ENCODE measurements at regions not wholly inside any gene's neighbourhood (a gene's known extent, or its start where the extent isn't known, plus 50 kb on each side); places are given as distances from the start of the nearest gene placed in this dataset.

DNA sequence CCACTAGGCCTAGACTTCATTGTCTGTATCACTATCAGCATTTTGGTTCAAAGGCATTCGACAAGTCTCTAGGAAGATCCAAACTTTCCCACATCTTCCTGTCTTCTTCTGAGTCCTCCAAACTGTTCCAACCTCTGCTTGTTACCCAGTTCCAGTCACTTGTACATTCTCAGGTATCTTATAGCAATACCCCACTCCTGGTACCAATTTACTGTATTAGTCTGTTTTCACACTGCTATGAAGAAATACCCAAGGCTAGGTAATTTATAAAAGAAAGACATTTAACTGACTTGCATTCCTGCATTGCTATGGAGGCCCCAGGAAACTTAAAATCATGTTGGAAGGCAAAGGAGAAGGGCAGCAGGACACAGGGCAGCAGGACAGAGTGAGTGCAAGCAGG is 293.9 kb downstream of the ARAP2 start:
- DNase-seq, result no peak
- Mint-ChIP-seq H3K4me1 (no peaks in the 10 kb centered on the region), H3K36me3 (no peaks in the 10 kb centered on the region), H3K4me3 (no peak overlapping the region), H3K27ac (no peak overlapping the region), H3K27me3 (peaks cover 0 to 2% of the 10 kb centered on the region in 2 donors), H3K9me3 (peaks cover 0 to 55% (median 19%) of the 10 kb centered on the region in 8 donors)
- ChIA-PET POLR2A (ENCODE audit: partially characterized antibody) (no interaction called here), CTCF (ENCODE audit: partially characterized antibody) (no interaction called here)
- intact Hi-C loops (cut with micrococcal nuclease), result no loop called here
- H3K36me3 ChIP-seq (ENCODE audit: insufficient read depth, low read length), result no peaks in the 10 kb centered on the region
- H3K4me1 ChIP-seq (ENCODE audit: insufficient read depth, low read length), result no peaks in the 10 kb centered on the region
- no peak overlapping the region for H3K27ac ChIP-seq (ENCODE audit: low read depth, low read length)
- no peaks in the 10 kb centered on the region for H3K9me3 ChIP-seq (ENCODE audit: control insufficient read depth in 1 of 2, low read length in 2 of 2)
- no peaks in the 10 kb centered on the region for H3K27me3 ChIP-seq (ENCODE audit: insufficient read depth, low read length)
- H3K4me3 ChIP-seq (ENCODE audit: low read length in 2 of 2), result no peak overlapping the region

DNA sequence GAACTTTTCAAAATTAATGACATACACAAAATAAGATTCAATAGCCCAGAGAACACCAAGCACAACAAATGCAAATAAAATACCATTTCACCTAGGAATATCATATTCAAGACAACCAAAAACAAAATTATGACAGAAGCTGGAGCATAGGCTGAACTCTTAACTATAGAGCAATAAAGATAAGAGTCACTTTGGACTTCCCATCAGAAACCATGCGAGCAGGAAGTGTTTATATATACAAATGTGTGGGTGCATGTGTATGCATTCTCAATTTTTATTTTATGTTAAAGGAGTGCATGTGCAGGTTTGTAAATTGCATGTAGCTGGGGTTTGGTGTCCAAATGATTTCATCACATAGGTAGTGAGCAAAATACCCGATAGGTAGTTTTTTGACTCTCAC is 291.6 kb downstream of the ARAP2 start:
- intact Hi-C loops (cut with micrococcal nuclease), result no loop called here
- peaks cover 2 to 72% (median 34%) of the 10 kb centered on the region in 8 donors for H3K9me3 Mint-ChIP-seq
- Histone ChIP-seq H3K4me3 (ENCODE audit: low read length in 2 of 2) (no peak overlapping the region), H3K27ac (ENCODE audit: low read depth, low read length) (no peak overlapping the region), H3K4me1 (ENCODE audit: insufficient read depth, low read length) (no peaks in the 10 kb centered on the region), H3K9me3 (ENCODE audit: control insufficient read depth in 1 of 2, low read length in 2 of 2) (no peaks in the 10 kb centered on the region), H3K27me3 (ENCODE audit: insufficient read depth, low read length) (no peaks in the 10 kb centered on the region), H3K36me3 (ENCODE audit: insufficient read depth, low read length) (no peaks in the 10 kb centered on the region)
- CTCF ChIA-PET (ENCODE audit: partially characterized antibody), result no interaction called here
- POLR2A ChIA-PET (ENCODE audit: partially characterized antibody), result interaction anchor here (0.7 kb wide), 1 partner anchor 179 kb away, joined by 3 read pairs; no protein-coding TSS in a partner anchor
- H3K27ac Mint-ChIP-seq, result no peak overlapping the region
- no peak for DNase-seq
- no peaks in the 10 kb centered on the region for H3K36me3 Mint-ChIP-seq
- H3K4me1 Mint-ChIP-seq, result no peaks in the 10 kb centered on the region
- no peak overlapping the region for H3K4me3 Mint-ChIP-seq
- H3K27me3 Mint-ChIP-seq, result peaks cover 0 to 2% of the 10 kb centered on the region in 2 donors

DNA sequence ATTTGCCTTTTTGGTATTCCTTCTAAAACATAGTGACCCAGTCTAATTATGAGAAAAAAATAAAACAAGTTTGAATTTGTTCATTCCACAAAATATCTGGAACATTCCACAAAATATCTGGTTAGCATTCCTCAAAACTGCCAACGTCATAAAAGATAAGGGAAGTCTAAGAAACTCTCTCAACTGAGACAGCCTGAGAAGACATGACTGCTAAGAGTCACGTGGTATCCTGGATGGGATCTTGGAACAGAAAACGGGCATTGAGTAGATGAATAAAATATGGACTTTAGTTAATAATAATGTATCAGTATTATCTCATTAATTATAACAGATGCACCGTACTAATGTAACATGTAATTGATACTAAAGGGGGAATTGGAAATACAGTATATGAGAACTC is 280.9 kb downstream of the ARAP2 start:
- Histone ChIP-seq H3K27ac (ENCODE audit: low read depth, low read length) (no peak overlapping the region), H3K27me3 (ENCODE audit: insufficient read depth, low read length) (no peaks in the 10 kb centered on the region), H3K9me3 (ENCODE audit: control insufficient read depth in 1 of 2, low read length in 2 of 2) (no peaks in the 10 kb centered on the region), H3K4me1 (ENCODE audit: insufficient read depth, low read length) (no peaks in the 10 kb centered on the region), H3K36me3 (ENCODE audit: insufficient read depth, low read length) (no peaks in the 10 kb centered on the region), H3K4me3 (ENCODE audit: low read length in 2 of 2) (no peak overlapping the region)
- DNase-seq, result no peak
- Mint-ChIP-seq H3K27me3 (no peaks in the 10 kb centered on the region), H3K27ac (no peak overlapping the region), H3K4me3 (no peak overlapping the region), H3K36me3 (no peaks in the 10 kb centered on the region), H3K9me3 (peaks cover 0 to 3% (median 0%) of the 10 kb centered on the region in 8 donors), H3K4me1 (no peaks in the 10 kb centered on the region)
- ChIA-PET POLR2A (ENCODE audit: partially characterized antibody) (no interaction called here), CTCF (ENCODE audit: partially characterized antibody) (no interaction called here)
- intact Hi-C loops (cut with micrococcal nuclease), result no loop called here

DNA sequence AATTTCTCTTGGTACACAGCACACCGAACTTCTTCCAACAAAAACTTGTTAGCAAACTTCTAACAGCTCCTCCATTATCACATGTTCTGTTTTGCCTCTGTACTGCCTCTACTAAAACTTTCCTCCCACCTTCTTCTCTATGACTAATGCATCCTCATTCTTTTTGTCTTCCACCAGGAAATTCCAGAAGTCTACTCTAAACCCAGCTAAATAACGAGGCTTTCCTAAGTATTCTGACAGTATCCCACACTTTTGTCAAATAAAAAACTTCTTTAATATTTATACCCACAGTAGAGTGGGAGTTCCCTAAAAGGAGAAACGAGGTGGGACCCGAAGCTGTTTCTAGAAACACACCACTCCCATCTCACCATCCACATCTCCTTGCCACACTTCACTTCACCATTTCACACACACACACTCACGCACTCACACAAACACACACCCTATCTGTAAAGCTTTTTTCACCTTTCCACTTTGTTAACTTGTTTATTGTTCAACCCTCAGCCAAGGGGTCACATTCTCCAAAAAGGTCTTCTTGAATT is 280.3 kb downstream of the ARAP2 start:
- Histone ChIP-seq H3K27me3 (ENCODE audit: insufficient read depth, low read length) (no peaks in the 10 kb centered on the region), H3K9me3 (ENCODE audit: control insufficient read depth in 1 of 2, low read length in 2 of 2) (no peaks in the 10 kb centered on the region), H3K27ac (ENCODE audit: low read depth, low read length) (no peak overlapping the region), H3K4me3 (ENCODE audit: low read length in 2 of 2) (no peak overlapping the region), H3K36me3 (ENCODE audit: insufficient read depth, low read length) (no peaks in the 10 kb centered on the region), H3K4me1 (ENCODE audit: insufficient read depth, low read length) (no peaks in the 10 kb centered on the region)
- ChIA-PET CTCF (ENCODE audit: partially characterized antibody) (no interaction called here), POLR2A (ENCODE audit: partially characterized antibody) (no interaction called here)
- peak overlapping the region in 1 of 7 donors; percentile 22 for H3K27ac Mint-ChIP-seq
- no peaks in the 10 kb centered on the region for H3K36me3 Mint-ChIP-seq
- H3K27me3 Mint-ChIP-seq, result no peaks in the 10 kb centered on the region
- peaks cover 0 to 1% (median 0%) of the 10 kb centered on the region in 4 donors for H3K4me1 Mint-ChIP-seq
- no peak for DNase-seq
- H3K4me3 Mint-ChIP-seq, result no peak overlapping the region
- peaks cover 0 to 2% (median 0%) of the 10 kb centered on the region in 8 donors for H3K9me3 Mint-ChIP-seq
- intact Hi-C loops (cut with micrococcal nuclease), result no loop called here

DNA sequence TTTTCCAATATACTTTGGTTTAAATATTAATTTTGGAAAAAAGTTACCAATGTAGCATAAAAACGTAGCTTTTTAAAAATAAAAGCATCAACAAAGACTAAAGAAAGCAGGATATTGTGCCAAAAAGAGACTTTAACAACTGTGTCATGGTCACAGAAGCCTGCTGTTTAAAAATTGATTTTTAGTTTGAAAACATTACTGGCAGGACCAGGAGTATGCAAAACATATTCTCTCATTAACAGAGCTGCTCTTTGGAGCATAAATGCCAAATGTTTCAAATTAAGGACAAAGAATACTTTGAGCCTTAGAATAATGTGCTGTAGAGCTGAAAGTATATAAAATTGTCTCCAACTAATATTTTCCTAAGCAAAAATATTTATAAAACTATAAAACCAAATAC is 279.0 kb downstream of the ARAP2 start:
- H3K9me3 ChIP-seq (ENCODE audit: control insufficient read depth in 1 of 2, low read length in 2 of 2), result no peaks in the 10 kb centered on the region
- Mint-ChIP-seq H3K4me1 (peaks cover 0 to 1% (median 0%) of the 10 kb centered on the region in 4 donors), H3K27ac (no peak overlapping the region), H3K27me3 (no peaks in the 10 kb centered on the region), H3K4me3 (no peak overlapping the region), H3K9me3 (no peaks in the 10 kb centered on the region), H3K36me3 (no peaks in the 10 kb centered on the region)
- CTCF ChIA-PET (ENCODE audit: partially characterized antibody), result no interaction called here
- POLR2A ChIA-PET (ENCODE audit: partially characterized antibody), result no interaction called here
- no peaks in the 10 kb centered on the region for H3K36me3 ChIP-seq (ENCODE audit: insufficient read depth, low read length)
- intact Hi-C loops (cut with micrococcal nuclease), result no loop called here
- DNase-seq, result no peak
- H3K4me3 ChIP-seq (ENCODE audit: low read length in 2 of 2), result no peak overlapping the region
- no peaks in the 10 kb centered on the region for H3K4me1 ChIP-seq (ENCODE audit: insufficient read depth, low read length)
- no peaks in the 10 kb centered on the region for H3K27me3 ChIP-seq (ENCODE audit: insufficient read depth, low read length)
- H3K27ac ChIP-seq (ENCODE audit: low read depth, low read length), result no peak overlapping the region

DNA sequence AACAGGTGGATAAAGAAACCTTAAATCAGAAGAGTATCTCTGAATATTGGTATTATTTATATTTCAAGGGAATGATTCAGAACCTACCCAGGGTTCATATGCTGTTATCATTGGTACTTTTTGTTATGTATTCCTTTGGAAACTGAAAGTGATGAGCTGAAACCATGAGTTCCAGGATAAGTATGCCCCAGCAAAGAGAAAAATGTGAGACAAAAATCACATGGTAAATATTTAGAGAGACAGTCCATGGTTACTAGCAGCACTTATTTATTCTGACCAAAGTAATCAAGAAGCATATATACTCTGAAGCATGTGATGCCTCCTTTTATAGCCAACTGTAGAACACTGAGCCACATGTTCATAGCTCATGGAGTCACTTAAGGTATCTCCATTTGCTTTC is 277.7 kb downstream of the ARAP2 start:
- Mint-ChIP-seq H3K4me1 (peaks cover 0 to 1% (median 0%) of the 10 kb centered on the region in 4 donors), H3K36me3 (no peaks in the 10 kb centered on the region), H3K27ac (no peak overlapping the region), H3K9me3 (no peaks in the 10 kb centered on the region), H3K4me3 (no peak overlapping the region), H3K27me3 (no peaks in the 10 kb centered on the region)
- intact Hi-C loops (cut with micrococcal nuclease), result no loop called here
- no peaks in the 10 kb centered on the region for H3K36me3 ChIP-seq (ENCODE audit: insufficient read depth, low read length)
- H3K27ac ChIP-seq (ENCODE audit: low read depth, low read length), result no peak overlapping the region
- POLR2A ChIA-PET (ENCODE audit: partially characterized antibody), result no interaction called here
- no peak overlapping the region for H3K4me3 ChIP-seq (ENCODE audit: low read length in 2 of 2)
- no peaks in the 10 kb centered on the region for H3K9me3 ChIP-seq (ENCODE audit: control insufficient read depth in 1 of 2, low read length in 2 of 2)
- no peaks in the 10 kb centered on the region for H3K4me1 ChIP-seq (ENCODE audit: insufficient read depth, low read length)
- no peaks in the 10 kb centered on the region for H3K27me3 ChIP-seq (ENCODE audit: insufficient read depth, low read length)
- no peak for DNase-seq
- CTCF ChIA-PET (ENCODE audit: partially characterized antibody), result no interaction called here

DNA sequence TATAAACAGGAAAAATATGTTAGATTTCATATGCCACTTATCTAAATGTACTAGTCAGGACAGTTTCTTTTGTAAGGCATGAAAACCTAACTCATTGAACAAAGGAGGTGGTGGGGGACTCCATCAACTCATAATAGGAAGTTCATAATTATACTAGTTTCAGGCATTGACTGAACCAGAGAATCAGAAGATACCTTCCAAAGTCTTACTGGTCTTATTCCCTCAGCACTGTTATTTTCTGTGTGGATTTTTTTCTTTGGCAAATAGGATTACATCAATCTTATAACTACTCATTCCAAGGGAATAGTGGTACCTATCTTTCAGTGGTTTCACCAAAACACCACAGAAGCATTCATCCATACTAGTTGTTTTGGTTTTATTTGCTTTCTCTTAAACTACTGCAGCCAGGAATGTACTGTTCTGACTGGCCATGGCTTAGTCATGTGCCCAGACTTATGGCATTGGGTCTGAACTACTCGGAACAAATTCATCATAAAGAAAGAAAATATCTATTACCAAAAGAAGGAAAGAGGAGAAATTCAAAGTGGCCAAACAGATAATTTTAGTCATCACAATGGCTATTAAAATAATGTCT is 273.9 kb downstream of the ARAP2 start:
- Mint-ChIP-seq H3K9me3 (peaks cover 0 to 2% (median 0%) of the 10 kb centered on the region in 8 donors), H3K27ac (no peak overlapping the region), H3K4me3 (no peak overlapping the region), H3K4me1 (peaks cover 0 to 1% (median 0%) of the 10 kb centered on the region in 4 donors), H3K36me3 (no peaks in the 10 kb centered on the region), H3K27me3 (no peaks in the 10 kb centered on the region)
- Histone ChIP-seq H3K9me3 (ENCODE audit: control insufficient read depth in 1 of 2, low read length in 2 of 2) (no peaks in the 10 kb centered on the region), H3K27me3 (ENCODE audit: insufficient read depth, low read length) (no peaks in the 10 kb centered on the region), H3K4me1 (ENCODE audit: insufficient read depth, low read length) (no peaks in the 10 kb centered on the region), H3K27ac (ENCODE audit: low read depth, low read length) (no peak overlapping the region), H3K4me3 (ENCODE audit: low read length in 2 of 2) (no peak overlapping the region), H3K36me3 (ENCODE audit: insufficient read depth, low read length) (no peaks in the 10 kb centered on the region)
- intact Hi-C loops (cut with micrococcal nuclease), result no loop called here
- ChIA-PET POLR2A (ENCODE audit: partially characterized antibody) (no interaction called here), CTCF (ENCODE audit: partially characterized antibody) (no interaction called here)
- no peak for DNase-seq
